BE2C (cell line): ENCODE measurements at regions not wholly inside any gene's neighbourhood (a gene's known extent, or its start where the extent isn't known, plus 50 kb on each side); places are given as distances from the start of the nearest gene placed in this dataset.
A peak's percentile ranks its signal among the peaks of the same experiment; 100 is the strongest.
"Not testable (repeated sequence)": the region's sequence is repeated elsewhere in the genome, so short reads cannot be mapped to it uniquely, and the experiment has no call there.

Experiments
- DNase-seq: peaks from one replicate; pipeline ENCODE4 v3.0.0-alpha.2; 2020
- H3K27me3 ChIP-seq: fragments of 250-450 bp; sonication (Bioruptor Pico); 2 replicates; pipeline ENCODE4 v1.5.1; 2020; ENCODE audit warnings: mild to moderate bottlenecking
- H3K36me3 ChIP-seq: fragments of 250-450 bp; sonication (Bioruptor Pico); 2 replicates; pipeline ENCODE4 v1.5.1; 2020; ENCODE audit warnings: mild to moderate bottlenecking
- H3K4me1 ChIP-seq: fragments of 250-450 bp; sonication (Bioruptor Pico); 2 replicates; pipeline ENCODE4 v1.5.1; 2020
- H3K4me3 ChIP-seq: 2 replicates; pipeline ENCODE4 v1.5.1; 2011; ENCODE audit warnings: low read depth, low read length
- H3K9me3 ChIP-seq: fragments of 250-450 bp; sonication (Bioruptor Pico); 2 replicates; pipeline ENCODE4 v1.5.1; 2020
- CTCF ChIP-seq: IDR thresholded peaks from 2 replicates; pipeline ENCODE4 v1.5.1; 2012; ENCODE audit warnings: mild to moderate bottlenecking, low read depth, low read length

- no peaks in the 10 kb centered on the region for H3K36me3 ChIP-seq
- no peak for TF ChIP-seq CTCF
- no peak for DNase-seq
- H3K9me3 ChIP-seq = no peaks in the 10 kb centered on the region
- H3K4me1 ChIP-seq = no peaks in the 10 kb centered on the region
- H3K4me3 ChIP-seq = no peak overlapping the region
- no peaks in the 10 kb centered on the region for H3K27me3 ChIP-seq
Observed at GRCh38 chr1:83495560-83495959, 503.4 kb downstream of the TTLL7 start.

- Histone ChIP-seq H3K4me3 (no peak overlapping the region), H3K9me3 (no peaks in the 10 kb centered on the region), H3K4me1 (no peaks in the 10 kb centered on the region), H3K27me3 (no peaks in the 10 kb centered on the region), H3K36me3 (no peaks in the 10 kb centered on the region)
- no peak for DNase-seq
- TF ChIP-seq CTCF = no peak
Observed at GRCh38 chr1:83493633-83494032, 505.3 kb downstream of the TTLL7 start.

GRCh38 chr1:83491930-83492329 lies 507.0 kb downstream of the TTLL7 start:
- Histone ChIP-seq H3K4me1 (no peaks in the 10 kb centered on the region), H3K36me3 (no peaks in the 10 kb centered on the region), H3K27me3 (no peaks in the 10 kb centered on the region), H3K4me3 (no peak overlapping the region), H3K9me3 (no peaks in the 10 kb centered on the region)
- DNase-seq = no peak
- TF ChIP-seq CTCF = no peak

- Histone ChIP-seq H3K9me3 (no peaks in the 10 kb centered on the region), H3K4me1 (no peaks in the 10 kb centered on the region), H3K27me3 (no peaks in the 10 kb centered on the region), H3K4me3 (no peak overlapping the region), H3K36me3 (no peaks in the 10 kb centered on the region)
- no peak for DNase-seq
- TF ChIP-seq CTCF = no peak
Observed at GRCh38 chr1:83490988-83491387, 507.9 kb downstream of the TTLL7 start.

GRCh38 chr1:83488105-83488504 lies 510.8 kb downstream of the TTLL7 start:
- H3K4me3 ChIP-seq, DNase-seq, H3K4me1 ChIP-seq, H3K36me3 ChIP-seq, H3K27me3 ChIP-seq, H3K9me3 ChIP-seq: not testable (repeated sequence)

GRCh38 chr1:83487460-83487859 lies 511.5 kb downstream of the TTLL7 start:
- H3K4me3 ChIP-seq, DNase-seq, H3K27me3 ChIP-seq, H3K36me3 ChIP-seq, H3K4me1 ChIP-seq, H3K9me3 ChIP-seq: not testable (repeated sequence)

- not testable (repeated sequence) for H3K27me3 ChIP-seq, H3K4me3 ChIP-seq, H3K36me3 ChIP-seq, DNase-seq, H3K9me3 ChIP-seq, H3K4me1 ChIP-seq
Observed at GRCh38 chr1:83485314-83486019, 513.5 kb downstream of the TTLL7 start.

GRCh38 chr1:83481284-83481683 lies 517.6 kb downstream of the TTLL7 start:
- H3K4me1 ChIP-seq, H3K9me3 ChIP-seq, H3K36me3 ChIP-seq, H3K27me3 ChIP-seq, H3K4me3 ChIP-seq, DNase-seq: not testable (repeated sequence)

GRCh38 chr1:83479591-83480239 lies 519.2 kb downstream of the TTLL7 start:
- DNase-seq, H3K4me1 ChIP-seq, H3K27me3 ChIP-seq, H3K4me3 ChIP-seq, H3K9me3 ChIP-seq, H3K36me3 ChIP-seq: not testable (repeated sequence)

- not testable (repeated sequence) for H3K27me3 ChIP-seq, H3K4me3 ChIP-seq, H3K36me3 ChIP-seq, H3K9me3 ChIP-seq, H3K4me1 ChIP-seq
- peak; percentile 46 for DNase-seq
Observed at GRCh38 chr1:83478127-83478526, 520.8 kb downstream of the TTLL7 start.

- not testable (repeated sequence) for H3K4me1 ChIP-seq, H3K27me3 ChIP-seq, H3K4me3 ChIP-seq, H3K9me3 ChIP-seq, H3K36me3 ChIP-seq, DNase-seq
Observed at GRCh38 chr1:83476518-83476917, 522.4 kb downstream of the TTLL7 start.

- not testable (repeated sequence) for H3K4me1 ChIP-seq, DNase-seq, H3K9me3 ChIP-seq, H3K27me3 ChIP-seq, H3K4me3 ChIP-seq, H3K36me3 ChIP-seq
Observed at GRCh38 chr1:83474946-83475345, 524.0 kb downstream of the TTLL7 start.
